Left cardiac atrium (tissue), 4 donors: ENCODE measurements at regions not wholly inside any gene's neighbourhood (a gene's known extent, or its start where the extent isn't known, plus 50 kb on each side); places are given as distances from the start of the nearest gene placed in this dataset.
"Not testable (repeated sequence)": the region's sequence is repeated elsewhere in the genome, so short reads cannot be mapped to it uniquely, and the experiment has no call there.

Experiments used
- ATAC-seq, 2 donors: fragments of 200-7000 bp; cut with Tn5 transposase; one replicate each; pipeline ENCODE4 v1.9.1; 2020; ENCODE audit warnings: mild to moderate bottlenecking in 2 of 2, moderate library complexity in 2 of 2
- DNase-seq: peaks from one replicate; pipeline ENCODE4 v3.0.0-alpha.2; 2020
- intact Hi-C, 2 donors: fragments of 100-400 bp; cut with DNase I; formaldehyde crosslinking; loops; one replicate each; pipeline versions ENCODE4 v1.14.1 to v1.15.1; 2022 to 2023
- donor health status: DM: no; HTN: yes; CAD: no.
- donor health status: DM: no; HTN: yes; CAD: no; lungs with severe emphysema.
- donor health status: DM: yes; HTN: yes; CAD: no.
- donor health status: Dilated cardiomyopathy.

GRCh38 chr3:153896197-153896596, 225.0 kb upstream of the ARHGEF26 start:
- no peak for ATAC-seq

GRCh38 chr3:153897025-153897723, 224.0 kb upstream of the ARHGEF26 start:
- DNase-seq (no peak), ATAC-seq (no peak)
- intact Hi-C loops, result no loop called here

More at GRCh38 chr3:153896197-153896596, 225.0 kb upstream of the ARHGEF26 start:
- DNase-seq, result no peak
- intact Hi-C loops, result no loop called here

GRCh38 chr3:153897842-153898241, 223.3 kb upstream of the ARHGEF26 start:
- intact Hi-C loops, result no loop called here
- ATAC-seq (no peak), DNase-seq (no peak)

GRCh38 chr3:153901152-153901551, 220.0 kb upstream of the ARHGEF26 start:
- no peak for ATAC-seq
- no peak for DNase-seq
- intact Hi-C loops, result no loop called here

- no peak for DNase-seq
- intact Hi-C loops, result no loop called here
- no peak for ATAC-seq
Measured at GRCh38 chr3:153901991-153902390, 219.2 kb upstream of the ARHGEF26 start.

GRCh38 chr3:153903430-153903829, 217.8 kb upstream of the ARHGEF26 start:
- ATAC-seq (no peak), DNase-seq (no peak)
- intact Hi-C loops, result no loop called here

- no peak for DNase-seq
- intact Hi-C loops, result no loop called here
- no peak for ATAC-seq
Measured at GRCh38 chr3:153906366-153906765, 214.8 kb upstream of the ARHGEF26 start.

GRCh38 chr3:153910387-153910786, 210.8 kb upstream of the ARHGEF26 start:
- intact Hi-C loops, result no loop called here
- no peak for ATAC-seq
- DNase-seq, result no peak

- ATAC-seq, result no peak
- DNase-seq, result no peak
- intact Hi-C loops, result no loop called here
Measured at GRCh38 chr3:153911116-153911515, 210.1 kb upstream of the ARHGEF26 start.

- intact Hi-C loops, result no loop called here
- ATAC-seq, result no peak
- DNase-seq, result no peak
Measured at GRCh38 chr3:153919773-153920172, 201.4 kb upstream of the ARHGEF26 start.

GRCh38 chr3:153921826-153922225, 199.4 kb upstream of the ARHGEF26 start:
- intact Hi-C loops, result no loop called here
- DNase-seq, result no peak
- ATAC-seq, result no peak

- ATAC-seq (no peak), DNase-seq (no peak)
- intact Hi-C loops, result no loop called here
Measured at GRCh38 chr3:153925841-153926514, 195.2 kb upstream of the ARHGEF26 start.

- intact Hi-C loops, result no loop called here
- ATAC-seq, result peak; percentile 41 to 90
- no peak for DNase-seq
Measured at GRCh38 chr3:153927107-153927506, 194.1 kb upstream of the ARHGEF26 start.

GRCh38 chr3:153928851-153929250, 192.3 kb upstream of the ARHGEF26 start:
- ATAC-seq, result no peak
- DNase-seq, result no peak
- intact Hi-C loops, result no loop called here

GRCh38 chr3:153933481-153933880, 187.7 kb upstream of the ARHGEF26 start:
- ATAC-seq, DNase-seq, intact Hi-C loops: not testable (repeated sequence)

GRCh38 chr3:153944084-153944483, 177.1 kb upstream of the ARHGEF26 start:
- peak in 1 of 2 donors; percentile 46 for ATAC-seq
- intact Hi-C loops, result no loop called here
- no peak for DNase-seq

GRCh38 chr3:153951276-153951675, 169.9 kb upstream of the ARHGEF26 start:
- intact Hi-C loops, result no loop called here
- DNase-seq, result no peak
- ATAC-seq, result no peak

GRCh38 chr3:153952091-153952490, 169.1 kb upstream of the ARHGEF26 start:
- intact Hi-C loops, result no loop called here
- no peak for DNase-seq
- no peak for ATAC-seq

- ATAC-seq (no peak), DNase-seq (no peak)
- intact Hi-C loops, result no loop called here
Measured at GRCh38 chr3:153956613-153957012, 164.6 kb upstream of the ARHGEF26 start.

- intact Hi-C loops, result no loop called here
- DNase-seq, result no peak
Measured at GRCh38 chr3:153957421-153957820, 163.8 kb upstream of the ARHGEF26 start.

More at GRCh38 chr3:153957421-153957820, 163.8 kb upstream of the ARHGEF26 start:
- no peak for ATAC-seq
